Gastroesophageal sphincter (tissue), 4 donors: ENCODE measurements at regions not wholly inside any gene's neighbourhood (a gene's known extent, or its start where the extent isn't known, plus 50 kb on each side); places are given as distances from the start of the nearest gene placed in this dataset.

Experiments
- ATAC-seq: fragments of 150-250 bp; one replicate; pipeline ENCODE4 v1.9.1; 2016; ENCODE audit warnings: mild to moderate bottlenecking, moderate library complexity
- H3K27ac ChIP-seq, 4 donors: fragments of 200-600 bp; sonication (generic) in 3 of 4; 1 replicate in 3 of 4; 2 replicates in 1 of 4; pipeline ENCODE4 v1.5.1; 2016 to 2019
- H3K27me3 ChIP-seq: fragments of 200-600 bp; sonication (generic); one replicate; pipeline ENCODE4 v1.5.1; 2019
- H3K36me3 ChIP-seq, 2 donors: fragments of 200-600 bp; sonication (generic); one replicate each; pipeline ENCODE4 v1.5.1; 2019; ENCODE audit warnings: control low read depth in 1 of 2
- H3K4me1 ChIP-seq, 3 donors: fragments of 200-600 bp; sonication (generic); 1 replicate in 2 of 3; 2 replicates in 1 of 3; pipeline ENCODE4 v1.5.1; 2016 to 2019; ENCODE audit warnings: control low read depth in 2 of 3
- H3K4me3 ChIP-seq, 2 donors: fragments of 200-600 bp; sonication (generic); one replicate each; pipeline ENCODE4 v1.5.1; 2019; ENCODE audit warnings: mild to moderate bottlenecking in 1 of 2, moderate library complexity in 1 of 2
- H3K9me3 ChIP-seq, 3 donors: fragments of 200-600 bp; sonication (generic); one replicate each; pipeline ENCODE4 v1.5.1; 2017 to 2019; ENCODE audit warnings: control low read depth in 2 of 3
- CTCF ChIP-seq, 4 experiments: fragments of 200-600 bp in 2 of 4; fragments of 450-650 bp in 2 of 4; sonication (generic) in 1 of 4; IDR thresholded peaks; one replicate each; pipeline ENCODE4 v1.5.1; 2017 to 2019; ENCODE audit warnings: antibody characterized with exemption in 4 of 4, mild to moderate bottlenecking in 2 of 4, moderate library complexity in 2 of 4
- EP300 ChIP-seq: sonication (generic); formaldehyde crosslinking; IDR thresholded peaks from one replicate; pipeline ENCODE4 v1.6.1; 2017; ENCODE audit warnings: antibody characterized with exemption, mild to moderate bottlenecking
- POLR2A ChIP-seq, 2 donors: fragments of 450-650 bp; IDR thresholded peaks; one replicate each; pipeline ENCODE4 v1.6.1; 2017; ENCODE audit warnings: antibody characterized with exemption in 2 of 2, mild to moderate bottlenecking in 2 of 2, moderate library complexity in 1 of 2
- POLR2AphosphoS5 ChIP-seq: sonication (generic); formaldehyde crosslinking; IDR thresholded peaks from one replicate; pipeline ENCODE4 v1.6.1; 2017; ENCODE audit warnings: antibody characterized with exemption
- WGBS, 2 donors: methylation state at CpG; one replicate each; pipeline ENCODE4 v1.1.5; 2018; ENCODE audit warnings: low coverage in 1 of 2; 5-methylcytosine and 5-hydroxymethylcytosine counted together

GRCh38 chr2:83162421-83162820, 1296.7 kb downstream of the SUCLG1 start:
- no peak for ATAC-seq
- Histone ChIP-seq H3K9me3 (no peaks in the 10 kb centered on the region), H3K4me1 (no peaks in the 10 kb centered on the region), H3K36me3 (no peaks in the 10 kb centered on the region), H3K27me3 (no peaks in the 10 kb centered on the region), H3K4me3 (no peak overlapping the region), H3K27ac (no peak overlapping the region)
- TF ChIP-seq POLR2A (IDR thresholded peaks at IDR 0.05) (no peak), CTCF (IDR thresholded peaks at IDR 0.05) (no peak), POLR2AphosphoS5 (no peak), EP300 (no peak)
- 88 to 100% methylated on average over 1 to 3 of the region's 3 CpGs for WGBS, 2 donors

- Histone ChIP-seq H3K4me3 (no peak overlapping the region), H3K36me3 (no peaks in the 10 kb centered on the region), H3K27ac (no peak overlapping the region), H3K9me3 (no peaks in the 10 kb centered on the region), H3K4me1 (no peaks in the 10 kb centered on the region), H3K27me3 (no peaks in the 10 kb centered on the region)
- WGBS, 2 donors, result 78 to 97% methylated on average over 3 of the region's 3 CpGs
- ATAC-seq, result no peak
- TF ChIP-seq CTCF (IDR thresholded peaks at IDR 0.05) (no peak), POLR2A (IDR thresholded peaks at IDR 0.05) (no peak), EP300 (no peak), POLR2AphosphoS5 (no peak)
These were observed 1298.5 kb downstream of the SUCLG1 start for GRCh38 chr2:83160571-83160970.

GRCh38 chr2:83155826-83156225, 1303.3 kb downstream of the SUCLG1 start:
- Histone ChIP-seq H3K9me3 (no peaks in the 10 kb centered on the region), H3K36me3 (no peaks in the 10 kb centered on the region), H3K4me3 (no peak overlapping the region), H3K4me1 (no peaks in the 10 kb centered on the region), H3K27me3 (no peaks in the 10 kb centered on the region), H3K27ac (no peak overlapping the region)
- WGBS, 2 donors, result 86 to 91% methylated on average over 4 to 7 of the region's 8 CpGs
- no peak for ATAC-seq
- TF ChIP-seq CTCF (IDR thresholded peaks at IDR 0.05) (no peak), POLR2A (IDR thresholded peaks at IDR 0.05) (no peak), EP300 (no peak), POLR2AphosphoS5 (no peak)

GRCh38 chr2:83143946-83144345, 1315.1 kb downstream of the SUCLG1 start:
- no peak overlapping the region for H3K4me3 ChIP-seq
- H3K36me3 ChIP-seq, result no peaks in the 10 kb centered on the region
- H3K9me3 ChIP-seq, result no peaks in the 10 kb centered on the region
- no peak overlapping the region for H3K27ac ChIP-seq
- no peaks in the 10 kb centered on the region for H3K4me1 ChIP-seq
- ATAC-seq, result no peak
- WGBS, 2 donors, result 67 to 86% methylated on average over 1 of the region's 1 CpG
- TF ChIP-seq POLR2A (IDR thresholded peaks at IDR 0.05) (no peak), POLR2AphosphoS5 (no peak), EP300 (no peak), CTCF (IDR thresholded peaks at IDR 0.05) (no peak)
- H3K27me3 ChIP-seq, result no peaks in the 10 kb centered on the region

GRCh38 chr2:83142934-83143333, 1316.1 kb downstream of the SUCLG1 start:
- Histone ChIP-seq H3K27me3 (no peaks in the 10 kb centered on the region), H3K4me3 (no peak overlapping the region), H3K27ac (no peak overlapping the region), H3K4me1 (no peaks in the 10 kb centered on the region), H3K9me3 (no peaks in the 10 kb centered on the region), H3K36me3 (no peaks in the 10 kb centered on the region)
- TF ChIP-seq POLR2A (IDR thresholded peaks at IDR 0.05) (no peak), EP300 (no peak), POLR2AphosphoS5 (no peak), CTCF (IDR thresholded peaks at IDR 0.05) (no peak)
- no peak for ATAC-seq
